Activated CD4-positive, alpha-beta T cell treated with anti-CD3 and anti-CD28 coated beads, Interleukin-2, Interleukin-6, amounts not matched to agents 100 ng/mL and 50 ng/mL, durations not matched to agents 16 hours and 8 hours (primary cell): ENCODE measurements at regions not wholly inside any gene's neighbourhood (a gene's known extent, or its start where the extent isn't known, plus 50 kb on each side); places are given as distances from the start of the nearest gene placed in this dataset.
"Not testable (repeated sequence)": the region's sequence is repeated elsewhere in the genome, so short reads cannot be mapped to it uniquely, and the experiment has no call there.

Experiments used
- DNase-seq: peaks from one replicate; pipeline ENCODE4 v3.0.0-alpha.2; 2020

GRCh38 chr18:76627444-76627843 lies 132.4 kb upstream of the ZNF516 start:
- DNase-seq, result no peak

- DNase-seq, result no peak
Observed at GRCh38 chr18:76626991-76627390, 131.9 kb upstream of the ZNF516 start.

GRCh38 chr18:76622651-76623050 lies 127.6 kb upstream of the ZNF516 start:
- DNase-seq, result no peak

GRCh38 chr18:76621782-76622495 lies 126.9 kb upstream of the ZNF516 start:
- DNase-seq, result no peak

GRCh38 chr18:76621226-76621625 lies 126.2 kb upstream of the ZNF516 start:
- DNase-seq, result no peak

GRCh38 chr18:76620321-76621170 lies 125.5 kb upstream of the ZNF516 start:
- peak; percentile 40 for DNase-seq

- DNase-seq, result no peak
Observed at GRCh38 chr18:76619621-76620315, 124.7 kb upstream of the ZNF516 start.

- no peak for DNase-seq
Observed at GRCh38 chr18:76619261-76619620, 124.2 kb upstream of the ZNF516 start.

GRCh38 chr18:76618721-76619120 lies 123.7 kb upstream of the ZNF516 start:
- DNase-seq, result no peak

GRCh38 chr18:76616373-76616772 lies 121.3 kb upstream of the ZNF516 start:
- DNase-seq, result no peak

GRCh38 chr18:76615065-76615733 lies 120.2 kb upstream of the ZNF516 start:
- no peak for DNase-seq

GRCh38 chr18:76613755-76614120 lies 118.7 kb upstream of the ZNF516 start:
- DNase-seq, result no peak

GRCh38 chr18:76613053-76613754 lies 118.2 kb upstream of the ZNF516 start:
- DNase-seq, result no peak

- not testable (repeated sequence) for DNase-seq
Observed at GRCh38 chr18:76611750-76612045, 116.7 kb upstream of the ZNF516 start.

- no peak for DNase-seq
Observed at GRCh38 chr18:76610933-76611749, 116.1 kb upstream of the ZNF516 start.

GRCh38 chr18:76610012-76610411 lies 115.0 kb upstream of the ZNF516 start:
- DNase-seq, result no peak

GRCh38 chr18:76605341-76605929 lies 110.4 kb upstream of the ZNF516 start:
- no peak for DNase-seq

- DNase-seq, result no peak
Observed at GRCh38 chr18:76604935-76605240, 109.8 kb upstream of the ZNF516 start.

- no peak for DNase-seq
Observed at GRCh38 chr18:76604108-76604934, 109.3 kb upstream of the ZNF516 start.

- no peak for DNase-seq
Observed at GRCh38 chr18:76602191-76602590, 107.1 kb upstream of the ZNF516 start.

- not testable (repeated sequence) for DNase-seq
Observed at GRCh38 chr18:76600076-76600475, 105.0 kb upstream of the ZNF516 start.
